PFSK-1 (cell line): ENCODE measurements at regions not wholly inside any gene's neighbourhood (a gene's known extent, or its start where the extent isn't known, plus 50 kb on each side); places are given as distances from the start of the nearest gene placed in this dataset.

ENCODE experiments used
- FOXP2 ChIP-seq: optimal IDR thresholded peaks from 2 replicates; pipeline ENCODE3; 2011; ENCODE audit warnings: borderline replicate concordance, control low read depth, inconsistent platforms; ENCODE audit not compliant: insufficient read depth; ENCODE audit errors: extremely low read length, extremely low read depth
- POLR2AphosphoS5 ChIP-seq: IDR thresholded peaks from 2 replicates; pipeline ENCODE4 v1.6.1; 2012; ENCODE audit warnings: low read depth, mild to moderate bottlenecking, control low read depth, low read length, moderate library complexity
- REST ChIP-seq, 2 experiments: IDR thresholded peaks; 2 replicates each; pipeline versions ENCODE4 v1.6.1 to v1.8.0; 2011 to 2012; ENCODE audit warnings: low read depth in 2 of 2, low read length in 2 of 2, control low read depth in 1 of 2, inconsistent platforms in 1 of 2, mild to moderate bottlenecking in 1 of 2, moderate library complexity in 1 of 2; ENCODE audit not compliant: insufficient read depth in 1 of 2
- SIN3A ChIP-seq: IDR thresholded peaks from 2 replicates; pipeline ENCODE4 v1.6.1; 2012; ENCODE audit warnings: mild to moderate bottlenecking, low read length, moderate library complexity, borderline replicate concordance; ENCODE audit not compliant: insufficient read depth
- TAF1 ChIP-seq: IDR thresholded peaks from 2 replicates; pipeline ENCODE4 v1.6.1; 2012; ENCODE audit warnings: low read length, control low read depth, borderline replicate concordance; ENCODE audit not compliant: insufficient read depth

- TF ChIP-seq REST (IDR thresholded peaks at IDR 0.05; ENCODE audit: insufficient read depth in 1 of 2, low read depth in 2 of 2, low read length in 2 of 2) (no peak), TAF1 (no peak), POLR2AphosphoS5 (no peak), SIN3A (no peak), FOXP2 (no peak)
Measured at GRCh38 chr5:90093751-90094485, 315.6 kb downstream of the CETN3 start.

GRCh38 chr5:90092734-90093133 is 316.8 kb downstream of the CETN3 start:
- TF ChIP-seq POLR2AphosphoS5 (no peak), REST (IDR thresholded peaks at IDR 0.05; ENCODE audit: insufficient read depth in 1 of 2, low read depth in 2 of 2, low read length in 2 of 2) (no peak), TAF1 (no peak), SIN3A (no peak), FOXP2 (no peak)

GRCh38 chr5:90084342-90084741 is 325.2 kb downstream of the CETN3 start:
- TF ChIP-seq FOXP2, result no peak
- TF ChIP-seq POLR2AphosphoS5, result no peak
- no peak for TF ChIP-seq REST (IDR thresholded peaks at IDR 0.05; ENCODE audit: insufficient read depth in 1 of 2, low read depth in 2 of 2, low read length in 2 of 2)
- no peak for TF ChIP-seq TAF1
- no peak for TF ChIP-seq SIN3A

GRCh38 chr5:90071656-90072055 is 337.9 kb downstream of the CETN3 start:
- TF ChIP-seq REST (IDR thresholded peaks at IDR 0.05; ENCODE audit: insufficient read depth in 1 of 2, low read depth in 2 of 2, low read length in 2 of 2), result no peak
- no peak for TF ChIP-seq POLR2AphosphoS5
- TF ChIP-seq SIN3A, result no peak
- TF ChIP-seq TAF1, result no peak
